B cell (primary cell): ENCODE measurements at regions not wholly inside any gene's neighbourhood (a gene's known extent, or its start where the extent isn't known, plus 50 kb on each side); places are given as distances from the start of the nearest gene placed in this dataset.

Experiments
- ATAC-seq: fragments of 200-7000 bp; cut with Tn5 transposase; one replicate; pipeline ENCODE4 v1.10.0; 2021; ENCODE audit warnings: low read depth, mild to moderate bottlenecking, moderate number of reproducible peaks, moderate library complexity
- CTCF ChIA-PET: fragments of 350-600 bp; sonication (Branson Sonifier 250); formaldehyde crosslinking; loops from one replicate; lab custom pipeline; 2021; ENCODE audit warnings: antibody characterized with exemption, inconsistent platforms; lab: Charles Lee
- POLR2A ChIA-PET: fragments of 350-600 bp; sonication (Branson Sonifier 250); formaldehyde crosslinking; loops from one replicate; lab custom pipeline; 2021; ENCODE audit warnings: antibody characterized with exemption; lab: Charles Lee
- DNase-seq: peaks from one replicate; pipeline ENCODE4 v3.0.0; 2013
- H2AFZ ChIP-seq: 2 replicates; pipeline ENCODE4 v1.6.1; 2012; ENCODE audit warnings: mild to moderate bottlenecking, low read depth, low read length; ENCODE audit not compliant: insufficient read depth, poor library complexity, severe bottlenecking
- H3K27ac ChIP-seq, 2 donors: 1 replicate in 1 of 2; 2 replicates in 1 of 2; pipeline ENCODE4 v1.5.1; 2012 to 2013; ENCODE audit warnings: low read length in 2 of 2, mild to moderate bottlenecking in 2 of 2, moderate library complexity in 1 of 2
- H3K27me3 ChIP-seq, 4 experiments: fragments of 200-600 bp in 1 of 4; sonication (generic) in 1 of 4; replicated peaks in 1 of 4; 1 replicate in 2 of 4; 2 replicates in 2 of 4; pipeline versions ENCODE4 v1.6.1 to v1.7.0; 2013 to 2016; ENCODE audit warnings: low read length in 3 of 4, mild to moderate bottlenecking in 2 of 4, mixed read lengths in 1 of 4, moderate library complexity in 1 of 4; ENCODE audit not compliant: insufficient read depth in 4 of 4, control insufficient read depth in 3 of 4; ENCODE audit errors: control extremely low read depth in 1 of 4
- H3K36me3 ChIP-seq, 2 experiments: replicated peaks in 1 of 2; 1 replicate in 1 of 2; 2 replicates in 1 of 2; pipeline versions ENCODE4 v1.6.1 to v1.7.1; 2013; ENCODE audit warnings: low read length in 1 of 2; ENCODE audit not compliant: insufficient read depth in 2 of 2, control insufficient read depth in 1 of 2; ENCODE audit errors: control extremely low read depth in 1 of 2, extremely low read depth in 1 of 2
- H3K4me1 ChIP-seq, 2 donors: fragments of 200-600 bp in 1 of 2; sonication (generic) in 1 of 2; 1 replicate in 1 of 2; 2 replicates in 1 of 2; pipeline versions ENCODE4 v1.5.1 to v1.6.1; 2013 to 2017; ENCODE audit warnings: low read length in 2 of 2; ENCODE audit not compliant: control insufficient read depth in 2 of 2, insufficient read depth in 2 of 2
- H3K4me2 ChIP-seq: replicated peaks from 2 replicates; pipeline ENCODE3; 2012; ENCODE audit warnings: mild to moderate bottlenecking, low read depth, low read length; ENCODE audit not compliant: poor library complexity, severe bottlenecking
- H3K4me3 ChIP-seq, 5 experiments: fragments of 200-600 bp in 1 of 5; sonication (generic) in 1 of 5; 1 replicate in 3 of 5; 2 replicates in 2 of 5; pipeline versions ENCODE4 v1.5.1 to v1.7.0; 2011 to 2016; ENCODE audit warnings: low read length in 4 of 5, mild to moderate bottlenecking in 4 of 5, low read depth in 2 of 5, control low read depth in 1 of 5, moderate library complexity in 1 of 5; ENCODE audit not compliant: insufficient read depth in 1 of 5; ENCODE audit errors: control extremely low read depth in 1 of 5, extremely low read depth in 1 of 5
- H3K79me2 ChIP-seq: fragments of 200-600 bp; sonication (generic); one replicate; pipeline ENCODE4 v1.6.0; 2016; ENCODE audit warnings: low read length; ENCODE audit not compliant: control insufficient read depth, insufficient read depth
- H3K9ac ChIP-seq: fragments of 200-600 bp; sonication (generic); 2 replicates; pipeline ENCODE4 v1.6.1; 2017; ENCODE audit warnings: mild to moderate bottlenecking, low read length, moderate library complexity
- H3K9me3 ChIP-seq, 3 donors: one replicate each; pipeline versions ENCODE4 v1.6.1 to v1.7.1; 2013; ENCODE audit warnings: low read length in 2 of 3; ENCODE audit not compliant: control insufficient read depth in 2 of 3, insufficient read depth in 1 of 3; ENCODE audit errors: control extremely low read depth in 1 of 3
- H4K20me1 ChIP-seq: 2 replicates; pipeline ENCODE4 v1.6.0; 2012; ENCODE audit warnings: mild to moderate bottlenecking, low read length; ENCODE audit not compliant: insufficient read depth, control insufficient read depth, poor library complexity, severe bottlenecking
- H3K27ac Mint-ChIP-seq: one replicate; pipeline ENCODE4 v1.8.0; 2021; ENCODE audit warnings: mixed read lengths
- H3K27me3 Mint-ChIP-seq: one replicate; pipeline ENCODE4 v1.8.0; 2021; ENCODE audit warnings: mixed read lengths
- H3K4me1 Mint-ChIP-seq: one replicate; pipeline ENCODE4 v1.8.0; 2021; ENCODE audit warnings: mixed read lengths
- H3K4me3 Mint-ChIP-seq: one replicate; pipeline ENCODE4 v1.8.0; 2021; ENCODE audit warnings: mixed read lengths
- H3K9me3 Mint-ChIP-seq: one replicate; pipeline ENCODE4 v1.8.0; 2022; ENCODE audit warnings: mixed read lengths; ENCODE audit not compliant: insufficient read depth
- CTCF ChIP-seq: fragments of 200-600 bp; IDR thresholded peaks from one replicate; pipeline ENCODE4 v1.8.0; 2022; ENCODE audit warnings: antibody characterized with exemption, mild to moderate bottlenecking
- EZH2 ChIP-seq: IDR thresholded peaks from 2 replicates; pipeline ENCODE4 v1.6.1; 2012; ENCODE audit warnings: borderline replicate concordance, low read depth, mild to moderate bottlenecking, moderate library complexity, low read length; ENCODE audit not compliant: insufficient read depth, poor library complexity, severe bottlenecking
- WGBS: methylation state at CpG from one replicate; pipeline ENCODE4 v1.1.5; 2013; ENCODE audit warnings: missing lambda C conversion rate; ENCODE audit not compliant: insufficient coverage; 5-methylcytosine and 5-hydroxymethylcytosine counted together
- intact Hi-C: fragments of 100-400 bp; cut with micrococcal nuclease; formaldehyde crosslinking; loops from one replicate; pipeline ENCODE4 v1.10.0; 2022

DNA sequence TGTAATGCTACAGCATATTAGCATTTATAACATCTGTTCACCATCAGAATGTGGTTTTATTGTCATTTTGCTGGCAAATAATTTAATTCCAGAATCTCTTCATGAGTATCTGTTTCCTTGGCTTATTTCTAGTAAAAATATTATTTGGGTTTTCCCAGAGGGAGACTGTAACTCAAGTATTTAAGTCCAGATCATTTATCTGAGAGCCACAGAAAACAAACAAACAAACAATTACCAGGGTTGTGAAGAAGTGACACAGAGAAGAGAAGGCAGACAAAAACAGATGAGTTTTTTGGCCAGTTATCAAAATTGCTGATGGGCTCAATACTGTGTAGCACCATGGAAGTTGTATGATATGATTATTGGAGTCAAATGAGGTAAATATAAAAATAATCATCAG is 515.1 kb downstream of the TECRL start:
- Histone ChIP-seq H3K36me3 (no peaks in the 10 kb centered on the region), H3K4me1 (no peaks in the 10 kb centered on the region), H3K4me3 (no peak overlapping the region), H2AFZ (no peak overlapping the region), H3K27ac (no peak overlapping the region), H3K79me2 (no peaks in the 10 kb centered on the region), H3K9ac (no peak overlapping the region), H3K9me3 (no peaks in the 10 kb centered on the region), H4K20me1 (no peaks in the 10 kb centered on the region), H3K4me2 (no peak overlapping the region), H3K27me3 (no peaks in the 10 kb centered on the region)
- ATAC-seq (no peak), DNase-seq (no peak)
- Mint-ChIP-seq H3K27me3 (no peaks in the 10 kb centered on the region), H3K27ac (no peak overlapping the region), H3K9me3 (peaks cover 2% of the 10 kb centered on the region), H3K4me3 (no peak overlapping the region), H3K4me1 (no peaks in the 10 kb centered on the region)
- ChIA-PET POLR2A (no interaction called here), CTCF (no interaction called here)
- intact Hi-C loops, result no loop called here
- TF ChIP-seq CTCF (no peak), EZH2 (no peak)

DNA sequence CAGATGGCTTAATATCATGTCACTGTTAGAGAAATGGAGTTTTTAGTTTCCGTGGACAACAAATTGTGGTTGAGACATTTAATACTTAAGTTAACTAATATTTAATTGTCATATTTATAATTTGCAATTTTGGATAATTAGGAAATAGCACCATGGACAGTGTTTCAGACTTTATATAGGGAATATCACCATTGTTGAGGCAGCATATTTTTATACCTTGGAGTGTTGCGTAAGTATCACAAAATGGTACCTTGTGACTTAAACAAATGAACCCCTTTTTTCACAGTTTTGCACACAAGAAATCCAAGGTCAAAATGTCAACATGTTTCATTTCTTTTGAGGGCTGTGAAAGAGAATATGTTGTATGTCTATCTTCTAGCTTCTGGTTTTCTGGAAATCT is 539.9 kb downstream of the TECRL start:
- Histone ChIP-seq H3K27me3 (no peaks in the 10 kb centered on the region), H3K9me3 (no peaks in the 10 kb centered on the region), H4K20me1 (no peaks in the 10 kb centered on the region), H2AFZ (no peak overlapping the region), H3K4me3 (no peak overlapping the region), H3K4me1 (no peaks in the 10 kb centered on the region), H3K79me2 (no peaks in the 10 kb centered on the region), H3K36me3 (no peaks in the 10 kb centered on the region), H3K9ac (no peak overlapping the region), H3K4me2 (no peak overlapping the region), H3K27ac (no peak overlapping the region)
- DNase-seq, result no peak
- Mint-ChIP-seq H3K27me3 (no peaks in the 10 kb centered on the region), H3K9me3 (peaks cover 9% of the 10 kb centered on the region), H3K4me1 (no peaks in the 10 kb centered on the region), H3K4me3 (no peak overlapping the region), H3K27ac (no peak overlapping the region)
- CTCF ChIA-PET, result no interaction called here
- intact Hi-C loops, result no loop called here
- TF ChIP-seq CTCF (no peak), EZH2 (no peak)
- no CpG with 5 or more reads among the region's 2 CpGs for WGBS
- ATAC-seq, result no peak
- POLR2A ChIA-PET, result no interaction called here
